Stomach (tissue), 4 donors: ENCODE measurements at regions not wholly inside any gene's neighbourhood (a gene's known extent, or its start where the extent isn't known, plus 50 kb on each side); places are given as distances from the start of the nearest gene placed in this dataset.

Experiments
- CTCF ChIP-seq, 7 experiments: fragments of 450-650 bp in 4 of 7; fragments of 200-600 bp in 3 of 7; sonication (generic) in 3 of 7; IDR thresholded peaks; one replicate each; pipeline ENCODE4 v1.5.1; 2016 to 2019; ENCODE audit warnings: antibody characterized with exemption in 7 of 7, control low read depth in 2 of 7, mild to moderate bottlenecking in 1 of 7
- EP300 ChIP-seq: sonication (generic); formaldehyde crosslinking; IDR thresholded peaks from one replicate; pipeline ENCODE4 v1.6.1; 2017; ENCODE audit warnings: antibody characterized with exemption
- POLR2A ChIP-seq, 4 donors: fragments of 450-650 bp; IDR thresholded peaks; one replicate each; pipeline ENCODE4 v1.6.1; 2016; ENCODE audit warnings: antibody characterized with exemption in 4 of 4, control low read depth in 2 of 4, mild to moderate bottlenecking in 1 of 4, moderate library complexity in 1 of 4
- POLR2AphosphoS5 ChIP-seq, 3 donors: sonication (generic); formaldehyde crosslinking; IDR thresholded peaks; one replicate each; pipeline ENCODE4 v1.6.1; 2016; ENCODE audit warnings: antibody characterized with exemption in 3 of 3

- no peak for TF ChIP-seq CTCF (IDR thresholded peaks at IDR 0.05)
- TF ChIP-seq POLR2A (IDR thresholded peaks at IDR 0.05): no peak
- TF ChIP-seq EP300: no peak
- no peak for TF ChIP-seq POLR2AphosphoS5 (IDR thresholded peaks at IDR 0.05)
Observed at GRCh38 chr5:101783241-101784013, 512.7 kb downstream of the SLCO4C1 start.
